OCI-LY3 (cell line): ENCODE measurements at regions not wholly inside any gene's neighbourhood (a gene's known extent, or its start where the extent isn't known, plus 50 kb on each side); places are given as distances from the start of the nearest gene placed in this dataset.
"Not testable (repeated sequence)": the region's sequence is repeated elsewhere in the genome, so short reads cannot be mapped to it uniquely, and the experiment has no call there.

Experiments used
- EZH2phosphoT487 ChIP-seq: fragments of 200-600 bp; shearing (Covaris generic); IDR thresholded peaks from 2 replicates; pipeline ENCODE4 v1.6.1; 2018; ENCODE audit warnings: antibody characterized with exemption, mixed run types, low read depth
- TF ChIP-seq, protein P1 (sequence below): fragments of 200-600, 300-600 bp; sonication (generic); IDR thresholded peaks from 2 replicates; pipeline ENCODE4 v1.5.1; 2014; ENCODE audit warnings: antibody characterized with exemption, low read length, low read depth

DNA sequence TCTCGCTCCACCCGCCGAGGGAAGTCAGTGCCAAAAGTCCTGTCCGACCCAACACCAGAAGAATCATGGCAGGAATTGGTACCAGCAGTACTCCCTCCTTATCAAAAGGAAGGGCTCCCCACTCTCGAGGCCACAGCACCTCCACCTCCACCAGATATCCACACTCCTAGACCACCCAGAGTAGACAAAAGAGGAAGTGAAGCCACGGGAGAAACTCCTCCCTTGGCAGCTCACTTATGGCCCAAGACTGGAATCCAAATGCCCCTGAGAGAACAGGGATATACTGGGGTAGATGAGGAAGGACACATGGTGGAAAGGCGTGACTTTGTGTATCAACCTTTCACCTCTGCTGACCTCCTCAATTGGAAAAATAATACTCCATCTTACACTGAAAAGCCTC lies 363.7 kb upstream of the TCF4 start:
- TF ChIP-seq, protein P1, sequence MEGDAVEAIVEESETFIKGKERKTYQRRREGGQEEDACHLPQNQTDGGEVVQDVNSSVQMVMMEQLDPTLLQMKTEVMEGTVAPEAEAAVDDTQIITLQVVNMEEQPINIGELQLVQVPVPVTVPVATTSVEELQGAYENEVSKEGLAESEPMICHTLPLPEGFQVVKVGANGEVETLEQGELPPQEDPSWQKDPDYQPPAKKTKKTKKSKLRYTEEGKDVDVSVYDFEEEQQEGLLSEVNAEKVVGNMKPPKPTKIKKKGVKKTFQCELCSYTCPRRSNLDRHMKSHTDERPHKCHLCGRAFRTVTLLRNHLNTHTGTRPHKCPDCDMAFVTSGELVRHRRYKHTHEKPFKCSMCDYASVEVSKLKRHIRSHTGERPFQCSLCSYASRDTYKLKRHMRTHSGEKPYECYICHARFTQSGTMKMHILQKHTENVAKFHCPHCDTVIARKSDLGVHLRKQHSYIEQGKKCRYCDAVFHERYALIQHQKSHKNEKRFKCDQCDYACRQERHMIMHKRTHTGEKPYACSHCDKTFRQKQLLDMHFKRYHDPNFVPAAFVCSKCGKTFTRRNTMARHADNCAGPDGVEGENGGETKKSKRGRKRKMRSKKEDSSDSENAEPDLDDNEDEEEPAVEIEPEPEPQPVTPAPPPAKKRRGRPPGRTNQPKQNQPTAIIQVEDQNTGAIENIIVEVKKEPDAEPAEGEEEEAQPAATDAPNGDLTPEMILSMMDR: not testable (repeated sequence)
- not testable (repeated sequence) for TF ChIP-seq EZH2phosphoT487
